GM18909 (cell line): ENCODE measurements at regions not wholly inside any gene's neighbourhood (a gene's known extent, or its start where the extent isn't known, plus 50 kb on each side); places are given as distances from the start of the nearest gene placed in this dataset.
"Not testable (repeated sequence)": the region's sequence is repeated elsewhere in the genome, so short reads cannot be mapped to it uniquely, and the experiment has no call there.

Experiments
- ATAC-seq: cut with Tn5 transposase; IDR thresholded peaks from one replicate; pipeline ENCODE4 v1.9.1; 2021; ENCODE audit warnings: mild to moderate bottlenecking; ENCODE audit not compliant: unreplicated experiment, poor library complexity

DNA sequence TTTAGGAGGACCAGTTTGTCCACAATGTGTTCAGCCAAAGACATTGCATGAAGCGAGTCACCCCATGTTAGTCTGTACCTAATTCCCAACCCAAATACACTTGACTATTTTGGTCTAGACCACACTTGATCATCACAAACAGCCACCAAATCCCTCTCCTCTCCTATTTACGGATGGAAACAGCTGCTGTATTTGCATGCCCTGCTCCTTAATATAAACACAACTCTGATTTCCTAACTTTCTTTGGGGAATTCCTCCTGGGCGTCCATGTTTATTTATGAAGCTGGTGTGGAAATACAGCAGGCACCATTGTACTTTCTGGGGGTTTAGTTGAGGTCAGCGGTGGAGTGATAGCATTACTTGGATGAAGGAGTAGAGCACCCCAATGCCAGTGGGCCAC lies 235.2 kb downstream of the TLE3 start:
- no peak for ATAC-seq

DNA sequence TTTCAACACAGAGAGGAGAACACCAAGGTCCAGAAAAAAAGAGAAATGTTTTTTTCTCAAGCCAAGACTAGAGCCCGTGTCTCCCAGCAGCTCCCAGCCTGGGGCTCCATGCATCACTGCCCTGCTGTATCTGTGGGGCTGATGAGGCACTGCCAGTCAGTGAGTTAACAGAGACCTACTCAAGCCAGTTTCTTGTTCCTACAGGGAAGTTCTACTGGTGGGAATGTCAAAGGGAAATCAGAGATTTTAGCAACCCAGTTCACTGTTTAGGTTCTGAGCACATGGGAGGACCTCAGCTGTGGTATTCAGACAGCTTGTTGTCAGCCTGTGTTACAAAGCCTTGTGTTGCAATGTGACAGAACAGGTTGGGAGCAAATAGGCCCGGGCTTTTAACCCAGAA lies 234.3 kb downstream of the TLE3 start:
- ATAC-seq: no peak

DNA sequence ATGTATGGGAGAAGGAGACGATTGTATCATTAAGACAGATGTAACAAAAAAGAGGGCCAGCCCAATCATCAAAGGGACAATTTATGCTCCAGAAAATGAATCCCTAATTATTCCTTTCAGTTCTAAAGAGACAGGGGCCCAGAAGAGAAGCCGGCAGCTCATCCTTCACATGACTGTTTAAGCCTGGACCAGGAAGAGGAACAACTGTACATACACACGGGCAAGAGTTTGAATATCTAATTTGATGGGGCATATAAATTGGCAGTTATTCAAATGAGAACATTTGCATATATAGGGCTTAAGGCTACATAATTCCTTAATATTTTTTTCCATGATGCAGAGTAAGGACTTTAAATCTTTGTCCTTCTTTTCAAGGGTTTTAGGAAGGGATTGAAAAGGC lies 232.3 kb downstream of the TLE3 start:
- ATAC-seq: no peak

DNA sequence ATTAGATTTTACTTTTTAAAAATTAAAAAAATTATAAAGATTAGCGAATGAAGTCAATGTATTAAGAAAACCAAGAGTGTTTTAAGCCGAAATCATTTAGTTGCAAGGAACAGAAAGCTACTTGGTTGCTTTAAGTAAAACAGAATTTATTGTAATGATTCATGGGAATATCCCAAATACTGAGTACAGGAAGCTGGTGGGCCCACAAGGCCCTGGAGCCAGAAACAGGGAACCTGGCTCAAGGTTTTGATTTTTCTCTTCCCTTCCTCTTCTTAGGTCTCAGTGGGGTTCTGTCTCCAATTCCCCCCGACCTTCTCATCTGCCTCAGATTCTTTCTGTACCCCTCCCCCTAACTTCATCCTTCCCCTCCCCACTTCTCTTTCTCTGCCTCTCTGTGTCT lies 229.0 kb downstream of the TLE3 start:
- ATAC-seq: no peak

DNA sequence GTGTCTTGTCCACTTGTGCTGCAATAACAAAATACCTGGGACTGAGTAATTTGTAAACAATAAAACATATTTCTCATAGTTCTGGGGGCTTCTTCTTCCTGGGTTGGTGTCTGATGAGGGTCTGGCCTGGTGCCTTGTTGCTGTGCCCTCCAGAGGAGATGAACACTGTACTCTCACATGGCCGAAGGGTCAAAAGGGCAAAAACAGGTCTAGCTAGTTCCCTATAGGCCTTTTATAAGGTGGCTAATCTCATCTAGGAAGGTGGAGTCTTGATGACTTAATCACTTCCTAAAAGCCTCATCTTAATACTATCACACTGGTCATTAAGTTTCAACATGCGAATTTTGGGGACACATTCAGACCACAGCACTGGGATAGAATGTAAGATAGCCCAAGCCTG lies 228.4 kb downstream of the TLE3 start:
- no peak for ATAC-seq

DNA sequence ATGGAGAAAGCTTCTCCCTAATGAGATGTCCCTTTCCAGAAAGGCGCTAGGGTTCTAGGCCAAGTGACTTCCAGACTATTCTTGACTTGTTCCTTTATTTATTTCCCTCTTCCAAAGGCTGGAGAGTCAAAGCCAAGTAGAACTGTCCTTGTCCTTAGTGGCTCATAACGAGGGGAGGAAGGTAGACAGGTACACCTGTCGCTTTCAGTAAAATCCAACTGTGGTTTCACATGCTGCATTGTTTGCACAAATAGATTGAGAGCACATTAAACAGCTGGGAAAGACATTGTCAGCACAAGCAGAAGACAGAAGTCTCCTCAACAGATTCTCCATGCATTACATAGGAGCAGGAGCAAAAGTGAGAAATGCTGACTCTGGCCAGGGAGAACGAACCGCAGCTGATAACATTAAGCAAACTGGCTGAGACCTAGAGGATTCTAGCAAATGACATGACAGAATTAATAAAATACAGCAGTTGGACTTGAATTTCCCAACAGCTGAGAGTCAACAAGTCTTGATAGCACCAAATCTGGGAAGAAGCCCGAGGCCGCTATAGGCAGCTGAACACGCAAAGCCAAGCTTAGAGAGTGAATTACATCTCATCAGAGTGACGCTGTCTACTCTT lies 227.7 kb downstream of the TLE3 start:
- ATAC-seq: no peak

DNA sequence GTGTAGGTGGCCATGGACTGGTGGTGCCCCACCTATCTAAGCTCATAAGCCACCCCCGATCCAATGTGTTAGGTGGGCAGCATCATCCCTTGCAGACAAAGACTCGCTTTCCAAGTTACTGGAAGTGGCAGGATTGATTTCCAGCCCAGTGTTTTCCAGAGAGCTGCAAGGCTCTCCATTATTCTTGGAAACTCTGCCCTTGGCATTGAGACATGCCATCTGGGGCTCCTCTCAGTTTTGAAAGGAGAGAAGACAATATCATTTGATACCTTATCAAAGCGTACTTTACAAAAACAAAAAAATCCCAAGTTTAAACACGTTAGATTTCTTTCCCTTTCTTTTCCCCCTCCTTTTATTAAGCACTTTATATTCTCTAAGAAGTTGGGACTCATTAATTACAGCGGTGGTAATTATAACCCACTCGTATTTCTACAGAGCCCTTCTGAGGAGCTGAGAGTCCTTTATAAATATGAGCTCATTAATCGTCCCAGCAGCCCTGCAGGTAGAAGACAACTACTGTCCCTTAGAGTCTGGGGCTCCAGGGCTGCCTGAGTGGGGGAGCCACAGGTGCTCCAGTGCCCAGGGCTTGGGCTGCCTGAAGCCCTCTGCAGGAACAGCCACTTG lies 226.1 kb downstream of the TLE3 start:
- no peak for ATAC-seq

DNA sequence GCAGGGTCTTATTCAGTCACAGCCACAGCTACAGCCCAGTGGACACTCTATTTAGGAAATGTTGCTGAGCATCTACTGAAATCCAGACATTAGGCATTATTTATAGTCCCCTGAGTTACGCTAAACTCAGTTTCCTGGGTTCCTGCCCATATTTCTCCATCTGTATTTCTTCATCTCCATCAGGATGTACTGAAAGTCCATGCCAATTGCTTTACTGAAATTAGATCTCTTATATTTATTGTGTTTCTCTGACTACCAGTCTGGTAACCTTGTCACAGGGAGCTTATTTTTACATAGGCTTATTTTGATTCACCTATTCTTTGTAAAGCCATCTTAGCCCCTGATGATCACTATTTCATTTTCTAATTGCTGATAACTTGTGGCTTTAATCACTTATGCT lies 223.9 kb downstream of the TLE3 start:
- ATAC-seq: no peak

DNA sequence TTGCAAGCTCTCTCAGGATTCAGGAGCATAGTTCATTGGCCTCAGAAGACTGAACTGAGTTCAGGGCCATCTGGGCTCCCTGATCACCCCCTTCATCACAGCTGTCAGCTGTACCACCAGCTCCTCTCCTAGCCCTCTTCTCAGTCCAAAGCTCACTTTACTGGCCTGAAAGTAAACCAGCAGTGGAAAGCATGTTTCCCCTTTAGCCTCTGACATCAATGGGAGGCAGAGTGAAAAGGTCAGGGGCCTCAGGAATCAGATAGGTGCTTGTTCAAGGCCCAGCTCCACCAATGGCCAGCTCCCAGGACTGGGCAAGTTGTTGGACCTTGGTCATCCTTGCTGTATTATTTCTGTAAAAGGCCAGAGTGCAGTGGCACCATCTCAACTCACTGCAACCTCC lies 223.4 kb downstream of the TLE3 start:
- no peak for ATAC-seq

DNA sequence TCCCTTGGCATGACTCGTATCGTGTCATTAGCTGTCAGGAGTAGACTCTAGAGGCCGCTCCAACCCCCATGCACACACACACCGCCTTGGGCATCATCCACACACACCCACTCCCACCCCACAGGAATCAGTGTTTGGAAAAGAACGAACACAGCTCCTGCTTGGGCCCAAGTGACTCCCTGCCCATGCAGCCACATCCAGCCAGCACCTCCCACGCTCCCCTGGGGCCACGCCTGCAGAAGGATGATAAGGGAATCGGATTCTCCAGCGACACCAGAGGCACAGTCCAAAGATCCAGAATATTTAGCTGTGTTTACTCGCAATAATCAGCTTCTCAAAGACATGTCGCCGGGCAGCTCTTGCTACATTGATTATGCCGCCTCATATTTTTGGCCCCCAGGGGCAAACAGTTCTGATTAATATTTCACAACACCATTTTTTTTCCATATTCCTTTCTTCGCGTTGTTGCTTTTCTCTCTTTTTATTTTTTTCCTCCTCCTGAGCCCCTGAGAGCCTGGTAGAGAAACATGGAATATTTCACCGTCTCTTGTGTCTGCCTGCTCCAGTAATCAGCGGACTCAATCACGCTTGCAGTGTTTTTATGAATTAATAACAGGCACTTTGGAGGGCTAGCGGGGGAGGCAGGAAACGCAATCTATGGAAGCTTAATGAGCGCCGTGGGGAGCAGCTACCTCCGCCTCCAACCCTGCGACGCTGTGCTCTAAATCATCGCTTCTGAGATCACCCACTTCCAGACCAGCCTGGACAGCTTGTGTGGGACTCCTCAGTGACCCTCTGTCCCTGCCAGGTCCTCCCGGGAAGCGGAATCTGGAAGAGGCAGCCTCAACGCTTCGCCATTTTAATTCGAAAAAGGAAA lies 221.4 kb downstream of the TLE3 start:
- ATAC-seq: no peak

DNA sequence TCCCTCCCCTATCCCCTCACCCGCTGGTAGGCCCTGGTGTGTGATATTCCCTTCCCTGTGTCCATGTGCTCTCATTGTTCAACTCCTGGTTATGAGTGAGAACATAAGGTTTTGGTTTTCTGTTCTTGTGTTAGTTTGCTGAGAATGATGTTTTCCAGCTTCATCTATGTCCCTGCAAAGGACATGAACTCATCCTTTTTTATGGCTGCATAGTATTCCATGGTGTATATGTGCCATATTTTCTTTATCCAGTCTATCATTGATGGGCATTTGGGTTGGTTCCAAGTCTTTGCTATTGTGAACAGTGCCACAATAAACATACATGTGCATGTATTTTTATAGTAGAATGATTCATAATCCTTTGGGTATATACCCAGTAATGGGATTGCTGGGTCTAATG lies 217.8 kb downstream of the TLE3 start:
- not testable (repeated sequence) for ATAC-seq

DNA sequence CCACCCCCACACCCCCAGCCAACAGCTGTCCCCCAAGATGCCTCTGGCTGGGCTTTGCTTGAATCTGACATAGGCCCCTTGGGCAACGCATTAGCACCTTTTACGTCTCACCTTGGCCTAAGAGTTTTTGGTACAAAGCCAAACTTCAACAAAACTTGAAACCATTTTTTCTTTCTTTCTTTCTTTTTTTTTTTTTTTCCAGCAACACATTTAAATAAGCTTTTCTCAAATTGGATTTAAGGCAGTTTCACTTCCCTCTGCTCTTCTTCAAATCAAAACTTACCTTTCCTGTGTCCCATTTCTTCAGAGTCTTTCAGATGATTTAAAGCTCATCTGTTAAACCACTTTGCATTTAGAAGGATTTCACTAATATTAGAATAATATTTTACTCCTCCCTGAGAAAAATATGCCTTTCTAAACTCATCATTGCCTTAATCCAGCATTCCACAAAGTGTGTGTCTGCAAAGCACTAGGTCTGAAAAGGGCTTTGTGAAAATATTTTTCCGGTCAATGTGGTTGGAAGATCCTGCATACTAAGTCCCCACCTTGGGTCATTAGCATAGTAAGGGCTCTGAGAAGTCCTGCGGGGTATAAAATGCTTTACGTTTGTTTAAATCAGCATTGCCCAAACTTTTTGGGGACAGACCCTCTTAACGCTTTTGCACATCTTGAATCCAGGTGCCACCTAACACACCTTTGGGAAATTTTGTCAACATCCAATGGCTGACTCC lies 217.0 kb downstream of the TLE3 start:
- ATAC-seq: peak; percentile 32

DNA sequence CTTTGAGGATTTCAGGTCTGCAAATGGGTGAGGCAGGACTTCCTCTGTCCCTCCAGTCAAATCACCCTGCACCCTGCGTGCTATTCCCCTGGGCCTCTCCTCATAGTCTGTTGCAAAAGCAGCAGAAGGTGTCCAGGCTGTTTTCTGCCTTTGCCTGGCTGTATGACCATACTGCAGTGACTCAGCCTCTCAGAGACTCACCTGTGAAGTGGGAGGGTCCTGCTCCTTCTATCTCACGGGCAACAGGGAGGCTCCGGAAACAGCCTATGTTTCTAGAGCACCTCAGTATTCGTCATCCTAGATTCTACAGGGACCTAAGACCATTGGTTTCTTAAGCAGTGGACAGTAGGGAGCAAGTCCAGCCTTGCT lies 216.4 kb downstream of the TLE3 start:
- ATAC-seq: peak; percentile 33

DNA sequence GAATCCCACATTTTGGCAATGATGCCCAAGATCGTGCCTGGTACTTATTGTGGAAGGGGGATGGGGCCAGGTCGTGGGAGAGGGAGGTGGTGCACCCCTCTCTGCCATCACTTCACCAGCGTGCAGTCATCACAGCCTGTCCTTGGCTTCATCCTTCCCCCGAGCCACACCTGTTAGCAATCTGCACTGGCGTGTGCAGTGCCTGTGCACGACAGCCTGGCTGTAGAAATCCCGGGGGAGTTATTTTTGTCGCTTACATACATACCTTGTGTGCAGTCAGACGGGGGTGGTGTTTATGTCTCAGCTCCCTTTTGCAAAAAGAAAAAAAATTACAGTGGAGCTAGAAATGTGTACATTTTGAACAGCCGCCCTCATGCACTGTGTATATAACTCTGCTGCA lies 216.0 kb downstream of the TLE3 start:
- ATAC-seq: peak; percentile 87

DNA sequence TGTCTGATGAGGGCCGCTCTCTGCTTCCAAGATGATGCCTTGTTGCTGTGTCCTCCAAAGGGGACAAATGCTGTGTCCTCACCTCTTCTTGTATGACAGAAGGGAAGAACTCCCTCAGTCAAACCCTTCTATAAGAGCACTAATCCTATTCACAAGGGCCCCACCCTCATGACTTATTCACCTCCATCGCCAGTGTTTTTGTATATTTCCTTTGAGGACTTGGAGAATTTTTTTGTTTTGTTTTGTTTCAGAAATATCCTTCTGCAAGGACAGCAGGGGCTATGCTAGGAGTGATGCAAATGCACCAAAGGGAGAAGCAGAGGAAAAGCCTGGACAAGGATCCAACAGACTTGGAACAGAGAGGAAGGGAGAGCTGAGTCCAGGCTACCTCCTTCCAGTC lies 214.4 kb downstream of the TLE3 start:
- ATAC-seq: no peak

DNA sequence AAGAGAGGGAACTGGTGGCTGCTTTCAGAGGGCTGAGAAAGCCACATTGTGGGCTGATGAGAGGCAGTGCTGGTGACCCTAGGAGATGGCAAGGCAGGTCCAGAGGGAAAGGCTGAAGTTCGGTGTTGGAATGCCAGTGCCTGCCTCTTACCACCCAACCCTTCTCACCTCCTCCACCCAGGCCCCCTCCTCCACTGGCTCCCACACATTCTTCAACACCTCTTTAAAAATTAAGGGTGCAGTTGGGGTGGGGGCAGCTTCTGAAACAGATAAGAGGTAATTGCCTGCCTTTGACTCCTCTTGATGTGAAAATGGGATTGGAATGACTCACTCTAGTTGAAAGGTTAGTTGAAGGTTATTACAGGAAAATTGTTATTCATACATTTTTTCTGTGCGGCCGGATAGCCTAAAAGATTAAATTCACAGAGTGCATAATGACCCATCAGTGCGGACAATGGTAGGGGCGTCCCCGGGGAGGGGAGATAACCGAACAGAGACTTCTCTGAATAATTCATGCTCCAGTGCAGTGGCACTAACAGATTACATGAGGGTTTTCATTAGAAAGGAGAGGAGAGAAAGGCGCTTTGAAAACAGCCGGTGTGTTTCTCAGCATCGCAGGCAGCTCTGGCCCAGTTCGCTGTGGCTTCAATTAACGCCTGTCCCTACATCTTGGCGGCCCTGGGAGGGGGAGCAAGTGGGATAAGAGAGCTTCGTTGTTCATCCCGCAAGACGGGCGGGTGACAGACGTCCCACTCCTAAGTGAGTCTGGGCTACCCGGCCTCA lies 212.4 kb downstream of the TLE3 start:
- ATAC-seq: no peak

DNA sequence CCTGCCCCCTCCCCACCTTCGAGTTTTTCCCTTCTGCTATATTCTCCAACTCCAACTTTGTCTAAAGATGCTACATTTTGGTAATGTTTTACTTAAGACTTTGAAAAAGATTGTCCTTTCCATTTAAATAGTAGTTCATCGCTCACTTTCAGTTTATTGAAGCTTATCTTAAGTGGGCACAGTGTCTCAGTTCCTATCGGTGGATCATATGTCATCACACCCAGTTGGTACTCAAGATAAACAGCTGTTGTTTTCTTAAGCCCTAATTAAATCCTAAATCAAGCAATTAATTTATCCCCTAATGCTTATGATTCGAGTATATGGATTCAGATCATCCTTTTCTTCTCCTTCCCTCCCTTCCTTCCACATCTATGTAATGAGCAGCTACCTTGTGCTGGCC lies 210.7 kb downstream of the TLE3 start:
- no peak for ATAC-seq

DNA sequence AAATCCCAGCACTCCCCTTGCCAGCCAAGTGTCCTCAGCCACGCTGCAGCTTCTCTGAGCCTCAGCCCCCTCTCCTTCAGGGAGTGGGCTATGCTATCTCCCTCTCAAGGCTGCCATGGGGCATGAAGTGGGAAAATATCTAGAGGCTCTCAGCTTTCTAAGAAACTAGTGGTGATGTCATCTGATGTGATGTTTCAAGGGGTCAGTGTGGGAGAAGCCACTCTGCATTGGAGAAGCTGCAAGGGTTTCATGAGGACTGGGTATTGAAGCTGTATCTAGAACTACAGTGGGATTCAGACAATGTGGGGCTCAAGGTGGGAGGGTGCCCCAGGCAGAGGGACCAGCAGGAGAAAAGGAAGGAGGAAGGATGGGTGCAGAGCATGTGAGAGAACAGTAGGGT lies 210.2 kb downstream of the TLE3 start:
- no peak for ATAC-seq

DNA sequence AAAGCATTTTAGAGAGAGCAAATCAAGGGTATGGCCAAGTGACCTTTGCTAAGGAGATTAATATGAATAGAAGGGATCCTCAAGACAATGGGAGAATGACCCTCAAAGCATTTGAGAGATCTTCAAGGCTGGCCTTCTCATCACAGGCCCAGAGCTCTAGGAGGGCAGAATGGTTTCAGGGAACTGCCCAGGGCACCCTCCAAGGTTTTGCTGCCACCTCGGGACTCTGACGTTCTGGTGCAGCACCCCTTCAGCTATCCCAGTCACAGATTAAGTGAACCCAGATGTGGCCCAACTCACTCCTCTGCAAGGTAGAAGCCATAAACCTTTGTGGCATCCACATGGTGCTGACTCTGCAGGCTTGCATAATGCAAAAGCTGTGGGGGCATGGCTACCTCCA lies 209.3 kb downstream of the TLE3 start:
- no peak for ATAC-seq

DNA sequence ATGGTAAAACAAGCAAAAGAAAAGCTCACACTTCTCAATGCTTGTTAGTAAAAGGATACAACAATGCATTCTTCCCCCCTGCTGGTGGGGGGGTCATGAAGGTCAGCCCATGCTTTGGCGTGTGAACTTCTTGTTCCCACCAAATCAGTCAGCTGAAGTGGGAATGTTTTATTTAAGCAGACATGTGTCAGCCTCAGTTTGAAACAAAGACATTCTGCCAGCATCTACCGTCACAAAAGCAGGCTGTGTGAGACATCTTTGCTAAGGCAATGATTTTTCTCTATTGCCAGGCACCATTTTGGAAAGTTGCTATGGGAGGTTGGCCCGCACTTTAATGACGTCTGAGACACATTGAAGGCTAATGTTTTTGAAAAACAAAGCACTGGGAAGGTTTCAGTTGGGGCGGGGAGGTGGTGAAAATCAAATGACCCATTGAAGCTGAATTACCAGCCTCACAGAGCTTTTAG lies 206.6 kb downstream of the TLE3 start:
- no peak for ATAC-seq
